HG03139 (cell line): ENCODE measurements at regions not wholly inside any gene's neighbourhood (a gene's known extent, or its start where the extent isn't known, plus 50 kb on each side); places are given as distances from the start of the nearest gene placed in this dataset.

Source experiments
- ATAC-seq: cut with Tn5 transposase; IDR thresholded peaks from one replicate; pipeline ENCODE4 v1.9.1; 2021; ENCODE audit not compliant: unreplicated experiment

DNA sequence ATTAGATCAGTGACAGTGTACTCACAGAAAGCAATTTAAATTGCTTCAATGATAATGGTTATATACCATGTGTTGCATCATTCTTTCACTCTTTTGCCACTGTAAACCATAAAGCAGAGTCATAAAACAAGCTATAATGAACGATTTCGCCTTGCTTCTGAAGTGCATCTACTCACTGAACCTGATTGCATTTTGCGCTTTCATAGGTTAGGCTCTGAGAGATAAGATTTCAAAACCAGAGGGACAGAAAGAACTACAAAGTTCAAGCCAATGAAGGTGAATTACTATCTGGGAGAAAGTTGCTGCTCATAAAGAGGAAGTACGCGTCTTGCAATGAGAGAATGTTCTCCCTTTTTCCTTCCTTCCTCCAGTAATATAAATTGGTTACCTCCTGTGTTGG is 412.7 kb downstream of the CETN3 start:
- ATAC-seq = no peak

GRCh38 chr5:89996335-89996734 is 413.2 kb downstream of the CETN3 start:
- no peak for ATAC-seq

GRCh38 chr5:89994266-89994665 is 415.3 kb downstream of the CETN3 start:
- no peak for ATAC-seq

GRCh38 chr5:89992201-89992600 is 417.4 kb downstream of the CETN3 start:
- no peak for ATAC-seq

DNA sequence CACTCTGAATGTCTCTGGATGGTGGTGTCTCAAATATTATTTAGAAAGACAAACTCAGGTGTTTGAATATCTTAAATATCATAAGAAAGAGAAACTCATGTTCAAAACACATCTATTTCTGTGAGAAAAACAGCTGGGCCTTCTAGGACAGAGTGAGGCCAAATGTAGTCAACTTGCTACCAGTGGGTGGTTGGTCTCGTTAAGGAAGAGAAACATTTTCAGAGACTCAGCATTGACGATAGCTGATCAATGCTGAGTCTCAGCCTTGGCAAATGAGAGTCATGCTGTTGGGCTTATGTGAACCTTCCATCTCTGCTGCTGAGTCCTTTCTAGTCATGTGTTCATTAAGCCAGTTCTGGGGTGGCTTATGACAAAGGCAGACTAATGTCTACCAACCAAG is 418.0 kb downstream of the CETN3 start:
- no peak for ATAC-seq

GRCh38 chr5:89989776-89990175 is 419.8 kb downstream of the CETN3 start:
- ATAC-seq = no peak

- no peak for ATAC-seq
These were observed 420.4 kb downstream of the CETN3 start for GRCh38 chr5:89988998-89989655.

DNA sequence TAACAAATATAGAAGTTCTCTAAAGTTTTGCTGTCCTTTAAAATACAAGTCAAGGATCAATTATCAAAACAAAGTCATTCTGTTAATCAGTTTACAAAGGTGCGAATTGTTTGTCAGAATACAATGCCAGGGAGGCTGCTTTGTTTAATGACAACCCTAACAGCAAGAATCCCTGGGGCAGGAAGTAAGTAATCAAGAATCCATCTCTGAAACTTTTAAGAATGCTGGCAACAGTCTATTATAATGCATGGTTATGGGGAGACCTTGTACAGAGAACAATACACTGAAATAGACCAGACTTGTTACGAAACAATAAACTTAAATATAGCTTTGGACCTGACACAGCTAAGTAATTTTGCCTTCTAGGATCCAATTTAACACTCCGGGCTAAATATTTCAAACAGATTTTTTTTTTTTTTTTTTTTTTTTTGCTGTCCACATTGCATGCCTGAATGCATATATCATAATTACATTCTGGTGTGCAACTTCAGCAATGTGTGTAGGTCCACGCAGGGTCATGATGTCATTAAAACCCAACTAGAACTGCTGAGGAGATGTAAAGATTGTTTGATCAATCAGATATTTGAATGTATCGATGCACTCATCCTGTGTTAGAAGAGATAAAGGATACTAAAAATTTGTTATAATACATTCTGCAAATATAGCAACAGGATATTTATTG is 421.3 kb downstream of the CETN3 start:
- no peak for ATAC-seq

GRCh38 chr5:89983216-89983615 is 426.3 kb downstream of the CETN3 start:
- no peak for ATAC-seq

- ATAC-seq = no peak
These were observed 427.4 kb downstream of the CETN3 start for GRCh38 chr5:89981878-89982773.

DNA sequence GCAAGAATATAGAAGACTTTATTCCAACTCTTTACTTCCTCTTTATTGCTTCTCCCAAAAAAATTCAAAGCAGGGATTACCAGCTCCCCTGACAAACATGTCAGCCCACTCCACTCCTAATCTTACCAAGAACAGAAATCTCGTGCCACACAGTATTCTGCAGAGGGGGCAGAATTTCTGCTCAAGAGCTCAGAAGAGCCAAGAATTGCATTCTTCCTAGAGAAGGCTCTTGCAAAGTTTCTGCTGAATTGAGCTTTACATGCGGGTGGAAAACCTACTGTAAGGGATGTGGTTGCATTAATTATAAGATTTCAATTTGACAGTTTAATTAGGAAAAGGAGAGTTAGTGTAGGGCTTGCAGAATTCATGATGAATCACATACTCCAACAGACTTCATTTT is 428.5 kb downstream of the CETN3 start:
- ATAC-seq = no peak

- ATAC-seq = no peak
These were observed 436.0 kb downstream of the CETN3 start for GRCh38 chr5:89973516-89973915.

DNA sequence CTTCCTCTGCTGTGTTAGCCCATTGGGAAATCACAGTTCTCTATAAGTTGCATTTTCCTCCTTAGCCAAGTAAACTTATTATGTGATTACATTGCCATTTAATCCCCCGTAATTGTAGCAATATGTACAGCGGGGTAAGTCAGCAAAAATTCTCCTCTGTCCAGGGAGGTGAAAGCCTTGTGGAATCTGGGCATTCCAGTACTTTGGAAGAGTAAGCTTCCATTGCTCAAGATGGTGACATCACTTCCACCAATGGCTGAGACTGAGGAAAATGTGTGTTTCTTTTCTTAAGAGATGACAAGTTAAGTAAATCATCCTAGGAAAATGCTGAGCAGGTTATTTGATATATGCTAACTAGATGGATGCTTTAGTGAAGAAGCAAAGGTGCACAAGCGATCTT is 436.7 kb downstream of the CETN3 start:
- ATAC-seq = no peak

- ATAC-seq = no peak
These were observed 440.6 kb downstream of the CETN3 start for GRCh38 chr5:89968958-89969381.

GRCh38 chr5:89967771-89968444 is 441.6 kb downstream of the CETN3 start:
- no peak for ATAC-seq

GRCh38 chr5:89956838-89957237 is 452.7 kb downstream of the CETN3 start:
- ATAC-seq = no peak

- no peak for ATAC-seq
These were observed 454.6 kb downstream of the CETN3 start for GRCh38 chr5:89954916-89955315.

- no peak for ATAC-seq
These were observed 457.7 kb downstream of the CETN3 start for GRCh38 chr5:89951876-89952275.

GRCh38 chr5:89950234-89950633 is 459.3 kb downstream of the CETN3 start:
- no peak for ATAC-seq

DNA sequence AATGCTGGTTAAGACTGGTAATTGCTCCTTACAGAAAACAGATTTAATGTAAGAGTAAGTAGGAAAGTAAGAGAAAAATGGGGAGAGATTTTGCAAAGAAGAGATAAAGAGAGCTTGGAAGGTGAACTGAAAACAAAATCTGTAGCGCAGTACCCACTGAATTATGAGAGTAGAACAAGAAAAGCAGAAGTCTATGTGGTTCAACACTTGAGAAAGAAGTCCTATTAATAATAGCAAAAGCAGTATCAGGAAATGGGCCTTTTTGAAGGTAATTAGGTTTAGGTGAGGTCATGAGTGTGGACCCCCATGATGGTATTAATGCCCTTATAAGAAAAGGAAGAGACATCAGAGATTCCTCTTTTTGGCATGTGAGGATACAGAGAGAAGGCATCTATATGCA is 460.6 kb downstream of the CETN3 start:
- no peak for ATAC-seq

- no peak for ATAC-seq
These were observed 462.6 kb downstream of the CETN3 start for GRCh38 chr5:89946916-89947315.
